Activated CD8-positive, alpha-beta memory T cell treated with anti-CD3 and anti-CD28 coated beads, Interleukin-2, amount 50 U/mL, for 48 hours (primary cell): ENCODE measurements at regions not wholly inside any gene's neighbourhood (a gene's known extent, or its start where the extent isn't known, plus 50 kb on each side); places are given as distances from the start of the nearest gene placed in this dataset.
"Not testable (repeated sequence)": the region's sequence is repeated elsewhere in the genome, so short reads cannot be mapped to it uniquely, and the experiment has no call there.

Experiments used
- DNase-seq: peaks from one replicate; pipeline ENCODE4 v3.0.0-alpha.2; 2020

DNA sequence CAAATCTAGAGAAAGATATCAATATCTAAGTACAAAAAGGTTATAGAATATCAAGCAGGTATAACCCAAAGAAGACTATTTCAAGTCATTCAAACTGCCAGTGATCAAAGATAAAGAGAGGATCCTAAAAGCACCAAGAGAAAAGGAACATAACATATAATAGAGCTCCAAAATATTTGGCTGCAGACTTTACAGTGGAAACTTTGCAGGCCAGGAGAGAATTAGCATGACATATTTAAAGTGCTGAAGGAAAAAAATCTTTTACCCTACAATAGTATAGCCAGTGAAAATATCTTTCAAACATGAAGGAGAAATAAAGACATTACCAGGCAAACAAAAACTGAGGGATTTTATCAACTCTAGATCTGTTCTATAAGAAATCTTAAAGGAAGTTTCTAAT, 254.3 kb upstream of the ARHGEF26 start:
- DNase-seq = no peak

DNA sequence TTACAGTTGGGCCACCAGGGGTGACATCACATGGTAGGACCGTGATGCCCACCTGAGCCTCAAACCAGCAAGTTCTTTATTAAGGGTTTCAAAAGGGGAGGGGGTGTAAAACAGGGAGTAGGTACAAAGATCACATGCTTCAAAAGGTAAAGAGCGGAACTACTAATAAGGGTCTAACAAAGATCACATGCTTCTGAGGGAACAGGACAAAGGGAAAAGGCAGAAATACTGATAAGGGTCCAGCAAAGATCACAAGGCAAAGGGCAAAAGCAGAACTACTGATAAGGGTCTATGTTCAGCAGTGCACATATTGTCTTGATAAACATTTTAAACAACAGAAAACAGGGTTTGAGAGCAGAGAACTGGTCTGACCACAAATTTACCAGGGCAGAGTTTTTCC, 246.8 kb upstream of the ARHGEF26 start:
- not testable (repeated sequence) for DNase-seq

DNA sequence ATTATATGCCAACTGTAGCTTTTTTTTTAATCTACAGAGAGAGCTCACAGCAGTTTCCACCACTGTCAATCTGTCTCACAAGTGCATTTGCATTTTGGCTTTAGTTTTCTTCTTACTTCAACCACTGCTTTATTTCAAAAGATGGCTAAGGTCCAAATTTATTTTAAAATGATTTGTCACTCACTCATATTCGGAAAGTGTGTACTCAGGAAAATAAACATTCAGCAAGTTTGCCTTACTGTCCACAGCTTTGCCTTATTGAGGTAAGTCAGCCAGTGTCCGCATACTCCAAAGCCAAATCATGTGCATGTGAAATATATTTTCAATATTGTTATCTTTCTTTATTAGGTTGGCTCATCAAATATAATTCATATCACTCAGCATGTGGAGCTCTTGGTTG, 240.7 kb upstream of the ARHGEF26 start:
- no peak for DNase-seq

DNA sequence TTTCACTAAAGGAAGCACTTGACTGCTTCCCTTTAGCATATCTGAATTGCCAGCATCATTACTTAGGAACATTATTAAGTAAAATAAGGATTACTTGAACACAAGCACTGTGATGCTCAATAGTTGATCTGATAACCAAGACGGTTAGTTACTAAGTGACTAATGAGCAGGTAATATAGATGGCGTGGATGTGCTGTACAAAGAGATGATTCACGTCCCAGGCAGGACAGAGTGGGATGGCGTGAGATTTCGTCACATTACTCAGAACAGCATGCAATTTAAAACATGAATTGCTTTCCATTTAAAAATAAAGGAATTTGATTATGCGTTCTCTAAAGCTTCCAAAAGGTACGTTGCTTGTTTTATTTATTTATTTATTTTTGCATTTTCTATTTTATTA, 240.0 kb upstream of the ARHGEF26 start:
- no peak for DNase-seq

DNA sequence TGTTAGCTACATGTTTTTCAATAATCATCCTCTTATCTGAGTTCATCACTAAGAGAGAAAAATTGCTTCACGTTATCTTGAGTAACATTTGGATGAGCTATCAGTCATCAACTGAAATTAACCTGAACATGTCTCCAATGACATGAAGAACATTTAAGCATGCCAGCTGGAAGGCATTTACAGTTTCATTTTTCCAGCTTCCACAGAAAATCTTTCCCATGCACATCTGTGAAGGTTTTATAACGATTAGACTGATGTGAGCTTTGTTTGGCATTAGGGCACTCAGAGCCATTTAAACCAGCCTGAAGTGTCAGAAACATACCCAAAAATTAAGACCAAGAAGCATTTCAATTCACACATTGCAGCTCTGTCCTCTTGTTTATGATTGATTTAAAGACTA, 235.8 kb upstream of the ARHGEF26 start:
- no peak for DNase-seq

DNA sequence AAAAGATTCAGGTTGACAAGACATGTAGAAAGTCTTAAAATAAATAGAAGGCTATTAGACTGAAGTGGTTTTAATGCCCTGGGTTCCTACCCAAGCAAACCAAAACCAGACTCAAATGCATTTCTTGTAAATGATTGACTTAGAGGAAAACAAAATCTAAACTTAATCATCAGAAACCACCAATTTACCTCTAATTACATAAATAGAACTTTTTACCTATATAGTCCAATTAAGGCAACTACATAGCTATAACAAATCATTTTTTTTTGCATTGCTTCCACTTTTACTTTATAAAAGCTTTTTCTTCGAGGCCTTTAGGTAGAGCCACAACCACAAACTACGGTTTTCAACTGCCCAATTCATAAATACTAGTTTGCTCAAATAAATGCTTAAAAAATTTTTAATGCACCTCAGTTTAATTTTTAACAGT, 231.3 kb upstream of the ARHGEF26 start:
- DNase-seq = no peak

DNA sequence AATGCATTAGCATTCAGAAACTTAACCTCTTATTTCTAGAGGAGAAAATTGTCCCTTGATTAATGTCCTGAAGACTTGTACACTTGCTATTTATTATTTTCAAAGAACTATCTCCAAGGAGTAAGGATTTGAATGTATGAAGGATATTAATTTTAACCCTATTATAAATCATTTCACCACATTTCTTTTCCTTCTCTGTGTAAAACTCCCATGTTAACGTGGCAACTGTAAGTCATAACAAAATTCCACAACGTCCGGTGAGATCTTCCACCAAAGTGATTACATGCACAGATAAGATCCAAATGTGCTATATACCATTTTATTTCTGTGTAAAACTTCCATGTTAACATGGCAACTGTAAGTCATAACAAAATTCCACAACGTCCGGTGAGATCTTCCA, 229.1 kb upstream of the ARHGEF26 start:
- DNase-seq = no peak

DNA sequence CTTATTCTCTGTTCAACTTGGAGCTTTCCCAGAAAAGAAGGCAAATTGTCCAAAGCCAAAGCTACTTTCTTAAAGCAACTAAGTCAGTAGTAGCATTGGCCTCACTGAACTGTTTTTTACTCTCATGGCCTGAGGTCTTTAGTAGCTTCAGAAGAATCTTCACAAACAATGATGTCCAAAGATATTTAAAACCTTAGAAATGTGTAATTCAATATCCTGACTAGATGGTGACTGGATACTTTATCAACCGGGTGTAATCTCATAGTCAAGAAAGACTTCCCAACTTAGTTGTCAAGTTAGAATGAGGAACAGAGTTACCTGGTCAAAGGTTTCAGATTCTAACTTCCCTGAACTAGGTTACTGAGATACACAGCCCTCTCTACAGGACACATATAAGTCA, 226.3 kb upstream of the ARHGEF26 start:
- DNase-seq = no peak

DNA sequence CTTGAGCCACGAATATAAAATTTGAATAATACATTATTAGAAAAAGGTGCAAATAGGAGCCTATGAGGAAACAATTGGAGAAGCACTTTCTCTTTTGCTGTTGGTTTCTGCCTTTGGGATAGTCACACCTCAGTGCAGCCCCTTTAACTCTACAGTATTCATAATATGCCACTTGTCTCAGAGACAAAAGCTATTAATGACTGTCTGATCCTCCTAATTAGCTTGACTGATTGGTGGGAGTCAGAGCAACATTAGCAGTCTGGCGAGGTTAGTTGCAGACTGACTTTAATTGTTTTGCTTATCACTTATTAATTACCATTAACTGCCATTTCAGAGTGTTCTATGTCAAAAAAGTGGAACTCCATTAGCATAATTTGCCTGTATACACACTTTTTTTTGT, 225.0 kb upstream of the ARHGEF26 start:
- DNase-seq = no peak

DNA sequence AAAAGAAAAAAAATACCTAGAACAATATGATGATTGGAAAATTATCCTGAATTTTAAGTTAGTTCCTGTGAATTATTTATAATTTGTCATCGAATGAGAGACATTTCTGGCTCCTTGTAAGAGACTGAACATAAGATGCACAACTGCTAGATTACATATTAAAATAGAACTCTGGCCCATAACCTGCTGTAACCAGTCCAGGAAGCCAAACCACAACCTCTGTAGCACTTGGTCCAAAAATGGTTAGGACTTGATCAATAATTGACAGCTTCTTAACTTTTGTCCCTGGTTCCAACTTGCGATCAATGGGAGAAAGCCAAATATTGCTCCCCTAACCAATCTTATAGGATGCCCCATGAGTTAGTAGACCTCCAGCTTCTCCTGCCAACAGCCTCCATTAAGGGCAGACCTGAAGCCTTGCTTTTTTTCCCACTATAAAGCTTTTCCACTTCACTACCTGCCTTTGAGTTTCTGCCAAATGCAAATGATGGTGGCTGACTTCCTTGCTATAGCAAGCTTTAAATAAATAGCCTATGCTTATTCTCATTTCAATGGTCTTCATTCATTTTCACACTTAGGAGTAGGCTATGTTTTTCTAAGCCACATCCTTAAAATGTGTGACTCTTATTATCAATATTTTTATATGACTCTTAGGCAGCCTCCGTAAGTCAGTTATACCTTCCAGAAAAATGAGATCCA, 224.0 kb upstream of the ARHGEF26 start:
- DNase-seq = no peak

DNA sequence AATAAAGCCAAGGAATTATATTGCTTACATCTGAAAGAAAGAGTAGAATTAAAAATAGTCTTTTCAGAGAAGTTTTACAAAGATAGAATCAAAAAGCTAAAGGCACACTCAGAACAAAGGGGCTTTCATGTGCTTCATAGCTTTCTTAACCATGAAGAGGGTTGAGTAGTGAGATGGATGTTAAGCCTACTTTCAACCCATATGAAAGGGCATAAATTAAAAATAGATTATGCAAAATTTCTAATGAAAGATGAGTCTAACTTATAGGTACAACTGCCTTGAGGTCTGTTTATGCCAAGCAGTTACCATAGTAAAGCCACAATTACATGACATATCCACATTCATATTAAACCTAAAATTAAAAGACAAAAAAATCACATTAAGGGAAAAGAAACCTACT, 223.3 kb upstream of the ARHGEF26 start:
- DNase-seq = no peak

DNA sequence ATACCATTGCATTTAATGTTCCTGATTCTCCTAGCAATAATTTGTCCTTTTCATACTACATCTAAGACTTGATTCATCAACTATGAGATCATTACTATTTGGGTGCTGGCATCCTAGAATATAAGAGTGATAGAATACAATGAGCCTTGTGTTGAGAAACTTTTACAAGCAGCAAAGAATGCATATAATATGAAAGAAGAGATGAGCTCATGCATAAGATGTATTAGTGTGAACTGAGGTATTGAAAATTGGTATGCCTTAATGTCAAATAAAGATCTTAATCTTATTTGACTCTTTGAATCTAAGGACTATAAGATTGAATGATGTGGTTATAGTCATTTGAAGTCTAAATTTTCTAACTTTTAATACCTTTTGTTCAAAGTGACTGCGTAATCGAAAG, 220.0 kb upstream of the ARHGEF26 start:
- no peak for DNase-seq

DNA sequence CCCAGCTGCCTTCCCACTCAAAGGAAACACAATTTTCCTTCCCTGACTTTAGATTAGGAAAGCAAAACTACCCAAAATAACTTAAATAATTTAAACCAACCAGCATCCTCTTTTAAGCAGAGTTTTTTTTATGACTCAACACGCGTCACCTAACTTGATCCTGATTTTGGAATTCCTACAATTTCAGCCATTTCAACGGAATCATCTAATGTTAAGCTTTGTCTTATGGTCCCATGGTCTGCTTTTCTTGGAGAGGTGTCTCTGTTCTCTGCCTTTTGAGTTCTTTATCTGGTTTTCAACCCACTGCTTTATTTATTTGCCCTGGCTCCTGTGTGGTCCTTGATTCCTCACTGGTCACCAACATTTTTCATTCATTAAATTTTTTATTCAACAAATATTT, 219.2 kb upstream of the ARHGEF26 start:
- no peak for DNase-seq

DNA sequence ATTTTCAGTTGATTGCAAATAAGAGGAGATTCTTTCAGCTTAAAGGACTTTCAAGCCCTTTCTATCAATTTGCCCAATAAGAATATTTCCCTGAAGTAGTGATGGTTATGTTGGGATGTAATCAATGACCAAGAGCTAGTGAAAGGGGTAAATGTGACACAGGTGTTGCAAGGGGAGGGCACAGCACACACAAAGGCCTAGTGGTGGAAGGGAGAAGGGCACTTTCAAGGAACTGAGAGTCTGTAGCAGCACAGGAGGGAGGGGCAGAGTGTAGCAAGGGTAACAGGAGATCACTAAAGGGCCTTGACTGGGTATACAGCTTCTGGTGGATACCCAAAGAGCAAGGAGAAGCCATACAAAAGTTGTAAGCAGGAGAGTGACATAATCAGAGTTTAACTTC, 217.8 kb upstream of the ARHGEF26 start:
- DNase-seq = no peak

DNA sequence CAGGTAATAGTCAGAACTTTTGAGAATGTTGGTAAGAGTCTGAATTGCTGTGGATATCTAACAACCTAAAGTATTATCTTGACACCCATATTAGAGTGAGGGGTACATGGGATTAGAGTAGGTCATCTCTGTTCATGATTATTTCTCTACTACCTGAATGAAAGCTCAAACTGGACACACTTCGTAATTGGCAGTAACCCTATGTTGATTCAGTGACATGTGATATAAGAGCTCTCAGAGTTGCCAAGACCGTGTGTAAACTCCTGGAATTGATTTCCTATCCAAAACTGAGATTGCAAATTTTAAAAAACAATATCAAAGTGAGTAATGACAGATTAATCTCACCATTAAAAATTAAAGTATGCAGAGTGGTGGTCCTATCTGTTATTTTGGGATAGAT, 214.8 kb upstream of the ARHGEF26 start:
- no peak for DNase-seq

DNA sequence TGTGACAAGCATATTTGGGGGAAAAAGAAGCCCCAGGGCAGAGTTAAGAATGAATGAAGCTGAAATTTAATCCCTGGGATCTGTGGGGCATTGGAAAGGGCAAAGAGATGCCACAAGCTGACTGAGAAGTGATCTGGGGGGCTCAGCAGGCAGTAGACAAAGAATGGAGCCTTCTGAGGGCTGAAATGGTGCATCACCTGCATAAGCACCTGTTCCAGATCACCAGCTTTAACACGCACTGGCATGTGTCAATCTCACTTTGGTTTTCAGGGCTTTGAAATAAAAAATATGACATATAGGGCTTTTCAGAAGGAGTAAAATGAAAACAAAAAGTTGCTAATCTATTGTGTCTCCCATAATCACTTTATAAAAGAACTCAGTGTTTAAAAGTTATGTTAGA, 210.8 kb upstream of the ARHGEF26 start:
- no peak for DNase-seq

DNA sequence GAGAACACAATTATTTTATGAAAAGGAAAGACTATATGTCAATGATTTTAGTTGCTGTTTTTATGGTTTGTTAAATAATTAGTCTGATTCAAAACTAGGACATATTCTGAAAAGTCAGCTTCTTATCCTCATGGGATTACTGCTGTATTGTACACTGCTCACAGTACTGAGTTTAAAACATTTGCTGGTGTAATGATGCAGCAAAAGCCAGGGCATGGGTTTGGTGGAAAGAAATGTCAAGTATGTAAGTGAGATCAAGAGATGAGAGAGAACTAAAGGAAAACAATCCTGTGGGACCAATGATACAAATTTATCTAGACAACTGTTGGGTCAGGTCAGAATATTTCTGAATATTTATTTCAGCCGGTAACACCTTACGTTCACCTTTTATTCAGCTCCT, 210.1 kb upstream of the ARHGEF26 start:
- no peak for DNase-seq

DNA sequence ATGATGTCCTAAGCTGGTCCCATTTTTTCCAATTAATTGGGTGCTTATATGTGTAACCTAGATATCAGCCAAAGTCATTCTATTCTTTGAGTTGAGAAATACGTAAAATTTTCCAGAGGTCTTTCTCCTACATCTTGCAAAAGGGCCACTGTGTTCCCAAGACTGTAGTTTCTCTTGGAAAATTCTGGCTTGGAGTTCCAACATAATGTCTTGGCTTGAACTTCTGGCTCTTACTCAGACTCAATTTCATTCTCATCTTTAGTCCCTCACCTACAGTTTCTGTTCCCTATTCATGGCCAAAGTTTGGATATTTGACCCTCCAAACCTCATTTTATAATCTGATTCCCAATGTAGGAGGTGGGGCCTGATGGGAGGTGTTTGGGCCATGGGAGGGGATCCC, 201.4 kb upstream of the ARHGEF26 start:
- DNase-seq = no peak

DNA sequence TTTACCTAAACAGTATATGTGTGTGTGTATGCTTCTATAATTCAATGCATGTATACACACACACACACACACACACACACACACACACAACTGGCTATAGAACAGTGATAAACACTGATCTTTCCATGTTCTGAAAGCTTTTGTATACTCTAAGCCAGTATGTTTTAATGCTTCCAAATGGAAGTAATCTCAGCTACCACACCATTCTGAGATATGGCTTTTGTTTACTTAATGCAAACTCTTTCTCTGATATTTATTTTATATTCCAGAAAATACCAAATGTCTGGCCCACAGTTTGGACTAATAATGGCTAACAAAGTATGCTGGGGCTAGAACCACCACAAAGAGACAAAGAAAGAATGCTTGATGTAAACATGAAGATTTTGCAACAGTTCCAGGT, 199.4 kb upstream of the ARHGEF26 start:
- DNase-seq = no peak

DNA sequence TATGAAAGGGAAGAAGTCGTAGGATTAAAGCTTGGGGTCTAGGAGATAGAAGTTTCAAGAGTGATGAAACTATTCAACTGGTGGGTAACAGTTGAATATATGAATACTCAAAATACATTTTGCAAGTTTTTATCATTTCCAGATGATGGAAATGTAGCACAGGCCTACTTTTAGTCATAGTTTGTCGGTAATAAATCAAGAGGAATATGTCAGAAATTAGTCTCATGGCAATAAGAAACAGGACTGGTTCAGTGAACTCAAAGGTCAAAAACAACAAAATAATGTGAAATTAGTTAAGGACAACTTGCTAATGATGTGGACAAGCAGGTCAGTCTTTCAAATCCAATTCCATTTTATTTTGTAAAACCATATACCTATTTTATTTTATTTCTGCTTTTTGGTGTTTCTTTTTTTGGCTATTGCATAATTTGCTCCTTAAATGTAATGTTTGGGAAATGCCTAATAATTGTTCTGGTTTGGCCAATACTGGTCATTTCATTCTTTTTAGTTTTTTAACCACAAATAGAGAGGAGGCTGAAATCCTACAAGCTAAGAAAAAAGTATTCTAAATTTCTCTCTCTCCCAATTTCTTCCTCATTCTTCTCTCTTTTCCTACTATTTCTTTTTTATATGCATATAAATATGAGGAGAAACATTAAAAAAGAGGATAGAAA, 195.2 kb upstream of the ARHGEF26 start:
- DNase-seq = no peak

DNA sequence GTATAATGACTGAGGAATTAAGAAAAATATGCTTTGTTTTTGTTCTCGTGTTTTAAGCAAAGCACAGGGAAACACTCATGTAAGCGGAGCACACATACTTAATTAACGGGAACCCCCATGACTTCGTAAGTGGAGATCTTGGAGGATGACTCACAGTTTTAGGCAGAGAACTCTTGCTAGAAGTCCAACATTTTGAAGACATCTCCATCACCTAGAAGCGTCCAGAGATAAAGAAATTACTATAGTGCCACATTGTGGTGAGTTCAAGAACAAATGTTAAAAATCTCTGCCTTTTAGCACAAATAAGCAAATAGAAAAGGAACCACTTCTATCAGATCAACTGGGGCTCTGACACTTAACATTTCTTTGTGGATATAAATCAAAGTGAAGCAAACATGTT, 194.1 kb upstream of the ARHGEF26 start:
- no peak for DNase-seq

DNA sequence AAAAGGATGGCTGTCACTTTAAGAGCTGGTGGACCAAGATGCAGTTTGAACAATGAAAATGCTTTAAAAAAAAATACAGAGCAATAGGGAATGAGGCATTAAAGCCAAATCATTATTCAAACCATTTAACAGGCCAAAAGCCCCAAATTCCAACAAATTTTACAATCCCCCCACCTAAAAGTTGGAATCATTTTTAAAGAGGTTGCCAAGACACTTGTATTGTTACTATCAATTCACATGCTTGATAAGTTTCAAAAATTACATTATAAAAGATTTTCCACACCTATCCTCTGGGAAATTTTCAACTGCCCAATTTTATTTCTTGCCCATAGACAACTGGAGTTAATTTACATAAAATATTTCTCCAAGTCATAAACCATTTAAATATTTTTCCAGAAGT, 192.3 kb upstream of the ARHGEF26 start:
- no peak for DNase-seq

DNA sequence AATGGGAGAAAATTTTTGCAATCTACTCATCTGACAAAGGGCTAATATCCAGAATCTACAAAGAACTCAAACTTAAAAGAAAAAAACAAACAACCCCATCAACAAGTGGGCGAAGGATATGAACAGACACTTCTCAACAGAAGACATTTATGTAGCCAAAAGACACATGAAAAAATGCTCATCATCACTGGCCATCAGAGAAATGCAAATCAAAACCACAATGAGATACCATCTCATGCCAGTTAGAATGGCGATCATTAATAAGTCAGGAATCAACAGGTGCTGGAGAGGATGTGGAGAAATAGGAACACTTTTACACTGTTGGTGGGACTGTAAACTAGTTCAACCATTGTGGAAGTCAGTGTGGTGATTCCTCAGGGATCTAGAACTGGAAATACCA, 187.7 kb upstream of the ARHGEF26 start:
- not testable (repeated sequence) for DNase-seq

DNA sequence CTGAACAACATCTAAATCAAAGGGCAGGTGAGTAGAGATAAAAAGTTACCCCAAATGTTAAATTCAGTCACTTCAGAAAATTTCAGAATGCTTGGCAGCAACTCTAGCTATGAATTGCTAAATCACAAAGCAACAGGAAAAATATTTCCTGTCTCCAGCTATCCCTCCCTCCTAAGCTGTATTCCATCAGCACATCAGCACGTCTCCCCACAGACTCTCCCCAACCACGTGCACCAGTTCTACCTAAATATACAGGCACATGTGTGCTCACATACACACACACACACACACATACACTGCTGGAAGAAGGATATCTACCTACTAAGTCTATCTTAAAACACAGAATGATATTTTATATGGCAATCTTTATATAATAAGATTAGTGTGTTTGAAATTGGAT, 177.1 kb upstream of the ARHGEF26 start:
- no peak for DNase-seq

DNA sequence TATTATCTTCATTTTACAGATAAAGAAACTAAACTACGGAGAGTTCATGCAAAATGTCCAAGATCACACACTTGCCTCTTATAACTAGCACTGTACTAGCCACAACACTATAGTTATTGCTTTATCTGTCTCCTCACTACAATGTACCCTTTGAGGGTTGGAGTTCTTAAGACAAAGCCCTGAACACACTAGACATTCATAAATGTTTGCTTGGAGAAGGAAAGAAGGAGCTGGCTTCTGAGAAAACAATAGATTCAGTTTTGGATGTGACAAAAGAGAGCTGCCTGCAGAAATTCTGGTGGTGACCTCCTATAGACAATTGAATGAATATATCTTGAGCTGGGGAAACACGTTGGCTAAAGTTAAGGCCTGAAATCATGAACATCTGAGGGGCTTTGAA, 169.9 kb upstream of the ARHGEF26 start:
- DNase-seq = no peak
